ENCODE measurements at regions not wholly inside any gene's neighbourhood (a gene's known extent, or its start where the extent isn't known, plus 50 kb on each side); places are given as distances from the start of the nearest gene placed in this dataset.

DNA sequence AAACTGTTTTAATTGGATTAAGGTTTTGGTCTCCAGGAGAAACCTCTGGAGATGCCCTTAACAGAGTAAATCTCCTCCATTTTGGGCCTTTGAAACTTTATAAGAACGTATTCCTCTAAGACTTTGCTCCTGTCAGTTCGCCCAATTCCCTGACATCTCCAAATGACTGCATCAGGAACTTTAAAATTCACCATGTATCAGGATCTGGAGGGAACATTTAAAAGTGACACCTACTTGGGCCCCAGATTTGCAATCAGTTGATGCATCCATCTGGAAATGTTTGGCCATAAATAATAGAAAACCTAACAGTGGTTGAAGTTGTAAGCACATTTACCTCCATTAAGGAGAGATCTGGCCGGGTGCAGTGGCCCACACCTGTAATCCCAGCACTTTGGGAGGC, 144.1 kb upstream of the WSCD2 start:
- Mint-ChIP-seq H3K27me3 (ENCODE audit: low read depth) (peaks cover 13% of the 10 kb centered on the region), H3K4me1 (ENCODE audit: low read depth) (no peaks in the 10 kb centered on the region), H3K9me3 (ENCODE audit: low read depth) (no peaks in the 10 kb centered on the region), H3K4me3 (ENCODE audit: unreplicated experiment) (no peak overlapping the region), H3K36me3 (ENCODE audit: low read depth) (no peaks in the 10 kb centered on the region), H3K27ac (ENCODE audit: unreplicated experiment) (no peak overlapping the region)
- TF ChIP-seq, protein P1, sequence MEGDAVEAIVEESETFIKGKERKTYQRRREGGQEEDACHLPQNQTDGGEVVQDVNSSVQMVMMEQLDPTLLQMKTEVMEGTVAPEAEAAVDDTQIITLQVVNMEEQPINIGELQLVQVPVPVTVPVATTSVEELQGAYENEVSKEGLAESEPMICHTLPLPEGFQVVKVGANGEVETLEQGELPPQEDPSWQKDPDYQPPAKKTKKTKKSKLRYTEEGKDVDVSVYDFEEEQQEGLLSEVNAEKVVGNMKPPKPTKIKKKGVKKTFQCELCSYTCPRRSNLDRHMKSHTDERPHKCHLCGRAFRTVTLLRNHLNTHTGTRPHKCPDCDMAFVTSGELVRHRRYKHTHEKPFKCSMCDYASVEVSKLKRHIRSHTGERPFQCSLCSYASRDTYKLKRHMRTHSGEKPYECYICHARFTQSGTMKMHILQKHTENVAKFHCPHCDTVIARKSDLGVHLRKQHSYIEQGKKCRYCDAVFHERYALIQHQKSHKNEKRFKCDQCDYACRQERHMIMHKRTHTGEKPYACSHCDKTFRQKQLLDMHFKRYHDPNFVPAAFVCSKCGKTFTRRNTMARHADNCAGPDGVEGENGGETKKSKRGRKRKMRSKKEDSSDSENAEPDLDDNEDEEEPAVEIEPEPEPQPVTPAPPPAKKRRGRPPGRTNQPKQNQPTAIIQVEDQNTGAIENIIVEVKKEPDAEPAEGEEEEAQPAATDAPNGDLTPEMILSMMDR (IDR thresholded peaks at IDR 0.05) = no peak
- DNase-seq (ENCODE audit: low spot score) = no peak

DNA sequence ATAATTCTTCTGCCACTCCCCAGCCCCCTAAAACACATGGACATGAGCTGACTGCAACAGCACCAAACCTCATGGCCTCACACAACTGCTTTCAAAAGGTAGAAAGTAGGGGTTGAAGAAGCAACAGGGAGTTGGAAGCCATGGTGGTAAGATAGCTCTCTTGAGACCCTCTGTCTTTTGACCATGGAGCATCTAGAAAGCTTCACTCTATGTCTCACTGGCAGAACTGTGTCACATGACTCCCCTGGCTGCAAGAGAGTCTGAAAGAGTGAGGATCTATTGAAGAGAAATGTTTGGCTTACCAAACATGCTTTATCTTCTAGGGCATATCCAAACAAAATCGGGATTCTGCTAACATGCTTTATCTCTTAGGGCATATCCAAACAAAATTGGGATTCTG, 142.9 kb upstream of the WSCD2 start:
- H3K36me3 Mint-ChIP-seq (ENCODE audit: low read depth) = no peaks in the 10 kb centered on the region
- no peak overlapping the region for H3K27ac Mint-ChIP-seq (ENCODE audit: unreplicated experiment)
- H3K27me3 Mint-ChIP-seq (ENCODE audit: low read depth) = peaks cover 19% of the 10 kb centered on the region
- no peaks in the 10 kb centered on the region for H3K4me1 Mint-ChIP-seq (ENCODE audit: low read depth)
- no peak for DNase-seq (ENCODE audit: low spot score)
- H3K4me3 Mint-ChIP-seq (ENCODE audit: unreplicated experiment) = no peak overlapping the region
- TF ChIP-seq, protein P1 (IDR thresholded peaks at IDR 0.05) = no peak
- no peaks in the 10 kb centered on the region for H3K9me3 Mint-ChIP-seq (ENCODE audit: low read depth)

GRCh38 chr12:107990325-107990724, 138.8 kb upstream of the WSCD2 start:
- TF ChIP-seq, protein P1 (IDR thresholded peaks at IDR 0.05) = peak; percentile 69
- Mint-ChIP-seq H3K27ac (ENCODE audit: unreplicated experiment) (no peak overlapping the region), H3K36me3 (ENCODE audit: low read depth) (no peaks in the 10 kb centered on the region), H3K27me3 (ENCODE audit: low read depth) (peaks cover 21% of the 10 kb centered on the region), H3K4me1 (ENCODE audit: low read depth) (no peaks in the 10 kb centered on the region), H3K4me3 (ENCODE audit: unreplicated experiment) (no peak overlapping the region), H3K9me3 (ENCODE audit: low read depth) (no peaks in the 10 kb centered on the region)
- DNase-seq (ENCODE audit: low spot score) = no peak

DNA sequence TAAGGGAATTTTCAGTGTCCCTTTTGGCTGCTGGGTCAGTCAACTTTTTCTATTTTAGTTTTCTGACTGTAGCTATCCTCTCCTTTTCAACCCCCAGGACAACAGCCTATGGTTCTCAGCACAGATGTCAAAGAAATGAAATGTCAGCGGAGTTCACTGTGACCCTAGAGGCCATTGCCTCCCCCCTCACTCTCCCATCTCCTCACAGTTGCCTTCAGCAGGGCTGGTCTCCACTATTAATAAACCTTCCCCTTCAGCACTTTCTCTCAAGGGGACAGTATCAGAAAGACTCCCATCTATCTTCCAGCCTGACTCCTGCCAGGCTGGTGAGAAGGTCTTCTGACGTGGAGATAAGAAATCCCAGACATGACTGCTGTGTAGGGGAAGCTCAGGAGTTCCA, 137.1 kb upstream of the WSCD2 start:
- no peaks in the 10 kb centered on the region for H3K9me3 Mint-ChIP-seq (ENCODE audit: low read depth)
- H3K27me3 Mint-ChIP-seq (ENCODE audit: low read depth) = peaks cover 28% of the 10 kb centered on the region
- TF ChIP-seq, protein P1 (IDR thresholded peaks at IDR 0.05) = no peak
- H3K4me3 Mint-ChIP-seq (ENCODE audit: unreplicated experiment) = no peak overlapping the region
- no peaks in the 10 kb centered on the region for H3K36me3 Mint-ChIP-seq (ENCODE audit: low read depth)
- no peaks in the 10 kb centered on the region for H3K4me1 Mint-ChIP-seq (ENCODE audit: low read depth)
- H3K27ac Mint-ChIP-seq (ENCODE audit: unreplicated experiment) = no peak overlapping the region
- DNase-seq (ENCODE audit: low spot score) = no peak

DNA sequence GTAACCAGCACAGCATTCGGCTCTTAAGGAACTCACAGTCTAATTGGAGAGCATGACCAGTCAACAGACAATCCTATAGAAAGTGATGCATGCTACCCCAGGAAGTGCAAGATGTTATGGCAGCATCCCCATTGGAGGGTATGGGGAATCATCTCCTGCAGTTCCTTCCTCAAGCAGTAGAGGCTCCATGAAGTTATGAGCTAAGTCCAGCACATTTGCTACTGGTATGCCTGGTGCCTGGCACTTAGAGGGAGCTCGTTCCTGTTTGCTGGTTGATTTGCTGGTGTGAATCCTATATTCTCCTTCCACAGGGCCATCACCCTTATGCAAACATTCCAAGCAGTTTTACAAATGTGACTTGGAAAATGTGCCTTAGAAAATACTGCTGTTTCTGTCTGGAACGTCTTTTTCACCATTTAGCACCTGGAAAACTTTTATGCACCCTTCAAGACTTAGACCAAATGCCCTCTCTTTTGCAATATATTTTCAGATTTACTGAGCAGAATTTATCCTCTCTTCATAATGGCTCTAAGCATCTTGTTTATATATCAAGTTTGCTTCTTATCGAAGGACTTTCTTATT, 136.1 kb upstream of the WSCD2 start:
- Mint-ChIP-seq H3K27me3 (ENCODE audit: low read depth) (peaks cover 29% of the 10 kb centered on the region), H3K36me3 (ENCODE audit: low read depth) (no peaks in the 10 kb centered on the region), H3K27ac (ENCODE audit: unreplicated experiment) (no peak overlapping the region), H3K4me1 (ENCODE audit: low read depth) (no peaks in the 10 kb centered on the region), H3K9me3 (ENCODE audit: low read depth) (no peaks in the 10 kb centered on the region), H3K4me3 (ENCODE audit: unreplicated experiment) (no peak overlapping the region)
- DNase-seq (ENCODE audit: low spot score) = no peak
- TF ChIP-seq, protein P1 (IDR thresholded peaks at IDR 0.05) = peak; percentile 63

Measured in chondrocyte (in vitro differentiated cells).